T-helper 1 cell treated with Interleukin-12 subunit alpha and Interleukin-12 subunit beta and Interleukin-4 antibody, amounts not matched to agents 30 ng/mL and 1 ng/mL, for 36 hours (primary cell): ENCODE measurements at regions not wholly inside any gene's neighbourhood (a gene's known extent, or its start where the extent isn't known, plus 50 kb on each side); places are given as distances from the start of the nearest gene placed in this dataset.

Experiments
- intact Hi-C: fragments of 100-400 bp; cut with micrococcal nuclease; formaldehyde crosslinking; loops from one replicate; pipeline ENCODE4 v1.15.1; 2024

- intact Hi-C loops, result loop anchor here (10.0 kb wide), 1 partner anchor 214 kb away; no protein-coding TSS in a partner anchor
These were observed 256.9 kb downstream of the C16orf95 start for GRCh38 chr16:87060034-87060986.

GRCh38 chr16:87061243-87061920, 255.8 kb downstream of the C16orf95 start:
- intact Hi-C loops, result loop anchor here (10.0 kb wide), 1 partner anchor 213 kb away; no protein-coding TSS in a partner anchor

- intact Hi-C loops, result loop anchor here (1.0 to 10.0 kb wide), 3 partner anchors 212 to 500 kb away; no protein-coding TSS in a partner anchor
These were observed 254.4 kb downstream of the C16orf95 start for GRCh38 chr16:87062569-87063442.

GRCh38 chr16:87063543-87063942, 253.6 kb downstream of the C16orf95 start:
- intact Hi-C loops, result loop anchor here (2.0 to 10.0 kb wide), 2 partner anchors 211 to 303 kb away; no protein-coding TSS in a partner anchor

GRCh38 chr16:87064731-87065445, 252.3 kb downstream of the C16orf95 start:
- intact Hi-C loops, result loop anchor here (10.0 kb wide), 1 partner anchor 210 kb away; no protein-coding TSS in a partner anchor

GRCh38 chr16:87065446-87066132, 251.6 kb downstream of the C16orf95 start:
- intact Hi-C loops, result loop anchor here (10.0 kb wide), 1 partner anchor 209 kb away; no protein-coding TSS in a partner anchor

GRCh38 chr16:87066133-87067002, 250.8 kb downstream of the C16orf95 start:
- intact Hi-C loops, result loop anchor here (10.0 kb wide), 1 partner anchor 208 kb away; no protein-coding TSS in a partner anchor

GRCh38 chr16:87067003-87067556, 250.1 kb downstream of the C16orf95 start:
- intact Hi-C loops, result loop anchor here (10.0 kb wide), 1 partner anchor 208 kb away; no protein-coding TSS in a partner anchor

GRCh38 chr16:87067836-87068761, 249.1 kb downstream of the C16orf95 start:
- intact Hi-C loops, result loop anchor here (10.0 kb wide), 1 partner anchor 207 kb away; no protein-coding TSS in a partner anchor

GRCh38 chr16:87068762-87069150, 248.4 kb downstream of the C16orf95 start:
- intact Hi-C loops, result loop anchor here (10.0 kb wide), 1 partner anchor 206 kb away; no protein-coding TSS in a partner anchor

GRCh38 chr16:87070657-87071056, 246.5 kb downstream of the C16orf95 start:
- intact Hi-C loops, result no loop called here

- intact Hi-C loops, result no loop called here
These were observed 245.1 kb downstream of the C16orf95 start for GRCh38 chr16:87072101-87072500.

GRCh38 chr16:87074641-87075318, 242.4 kb downstream of the C16orf95 start:
- intact Hi-C loops, result no loop called here

GRCh38 chr16:87075319-87075860, 241.8 kb downstream of the C16orf95 start:
- intact Hi-C loops, result no loop called here

- intact Hi-C loops, result no loop called here
These were observed 240.8 kb downstream of the C16orf95 start for GRCh38 chr16:87076331-87076949.
